DMS53 (cell line): ENCODE measurements at regions not wholly inside any gene's neighbourhood (a gene's known extent, or its start where the extent isn't known, plus 50 kb on each side); places are given as distances from the start of the nearest gene placed in this dataset.
A peak's percentile ranks its signal among the peaks of the same experiment; 100 is the strongest.
"Not testable (repeated sequence)": the region's sequence is repeated elsewhere in the genome, so short reads cannot be mapped to it uniquely, and the experiment has no call there.

Experiments
- DNase-seq: peaks from one replicate; lab custom pipeline; 2025; lab: John Stamatoyannopoulos, UW

DNA sequence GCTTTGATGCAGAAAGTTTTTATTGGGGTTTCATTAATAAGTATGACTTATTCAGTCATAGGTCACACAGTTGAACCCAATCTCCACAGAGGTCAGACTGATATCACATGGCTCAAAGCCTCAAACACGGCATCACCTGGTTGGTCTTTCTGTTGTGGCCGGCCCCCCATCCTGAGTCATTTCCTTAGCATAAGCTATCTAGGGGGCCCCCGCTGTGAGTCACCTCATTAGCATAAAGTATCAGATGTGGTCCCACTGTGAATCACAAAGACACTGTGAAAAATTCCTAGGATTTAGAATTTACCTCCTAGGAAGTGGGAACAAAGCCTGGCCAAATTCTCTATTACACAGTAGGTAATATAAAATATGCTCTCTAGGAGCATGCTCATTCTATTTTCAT is 502.2 kb downstream of the PYDC2 start:
- DNase-seq: no peak

- no peak for DNase-seq
Measured at GRCh38 chr3:191966556-191966955, 505.6 kb downstream of the PYDC2 start.

DNA sequence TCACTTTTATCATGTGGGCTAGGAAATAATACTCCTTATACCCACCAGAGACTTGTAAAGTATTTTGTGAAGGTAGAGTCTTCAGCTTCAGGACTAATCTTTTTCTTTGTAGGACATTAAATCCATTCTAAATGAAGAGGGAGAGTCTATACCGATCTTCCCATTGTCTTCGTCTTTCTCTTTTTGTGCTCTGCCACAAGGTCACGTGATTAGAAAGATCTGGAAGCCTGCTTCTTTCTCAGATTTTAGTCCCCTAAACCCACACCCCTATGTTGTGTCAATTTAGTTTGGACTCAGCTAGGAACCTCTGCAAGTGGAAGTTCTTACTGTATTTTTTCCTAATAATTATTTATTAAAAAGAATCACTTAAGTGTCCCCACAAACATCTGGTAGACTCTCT is 507.3 kb downstream of the PYDC2 start:
- no peak for DNase-seq

DNA sequence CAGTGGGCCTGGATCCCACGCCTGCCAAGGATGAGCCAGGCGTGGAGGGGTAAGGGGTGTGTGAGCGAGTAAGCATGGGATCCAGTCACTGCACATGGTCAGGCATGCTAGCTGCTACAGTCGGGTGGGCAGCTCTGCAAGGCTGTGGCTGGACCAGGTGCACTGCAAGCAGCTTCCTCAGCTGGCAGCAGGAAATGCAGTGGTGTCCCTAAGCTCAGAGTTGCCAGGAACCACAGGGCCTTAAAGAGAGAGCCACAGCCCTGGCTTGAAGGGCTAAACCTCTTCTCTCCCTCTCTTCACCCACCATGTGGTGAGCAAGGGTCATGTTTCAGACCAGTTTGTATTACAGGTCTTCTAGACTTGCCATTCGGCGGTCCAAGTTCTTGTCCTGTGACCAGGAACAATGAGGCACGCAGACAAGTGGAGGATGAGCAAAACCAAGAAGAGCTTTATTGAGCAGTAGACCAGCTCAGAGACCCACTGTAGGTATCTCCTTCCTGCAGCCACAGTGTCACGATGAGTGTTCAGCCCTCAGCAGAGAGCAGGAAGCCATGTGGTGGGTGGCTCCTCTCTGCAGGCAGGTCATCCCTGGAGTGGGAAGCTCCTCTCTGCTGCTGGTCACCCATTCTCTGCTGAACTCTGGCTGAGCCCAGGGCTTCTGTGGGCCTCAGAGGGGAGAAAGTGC is 511.9 kb downstream of the PYDC2 start:
- no peak for DNase-seq

GRCh38 chr3:191973820-191974219 is 512.9 kb downstream of the PYDC2 start:
- no peak for DNase-seq

DNA sequence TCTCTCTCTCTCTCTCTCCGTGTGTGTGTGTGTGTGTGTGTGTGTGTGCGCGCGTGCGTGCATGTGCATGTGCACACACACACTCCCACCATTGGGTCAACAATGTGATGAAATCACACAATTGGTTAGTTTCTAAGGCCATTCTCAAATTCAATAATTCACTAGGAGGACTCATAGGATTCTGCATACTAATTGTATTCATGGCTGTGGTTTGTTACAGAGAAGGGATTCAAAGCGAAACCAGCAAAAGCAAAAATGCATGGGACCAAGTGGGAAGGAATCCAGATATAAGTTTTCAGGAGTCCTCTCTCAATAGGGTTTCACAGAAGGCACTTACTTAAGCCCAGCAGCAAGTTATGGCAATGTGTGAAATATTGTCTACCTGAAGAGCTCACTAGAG is 515.0 kb downstream of the PYDC2 start:
- no peak for DNase-seq

DNA sequence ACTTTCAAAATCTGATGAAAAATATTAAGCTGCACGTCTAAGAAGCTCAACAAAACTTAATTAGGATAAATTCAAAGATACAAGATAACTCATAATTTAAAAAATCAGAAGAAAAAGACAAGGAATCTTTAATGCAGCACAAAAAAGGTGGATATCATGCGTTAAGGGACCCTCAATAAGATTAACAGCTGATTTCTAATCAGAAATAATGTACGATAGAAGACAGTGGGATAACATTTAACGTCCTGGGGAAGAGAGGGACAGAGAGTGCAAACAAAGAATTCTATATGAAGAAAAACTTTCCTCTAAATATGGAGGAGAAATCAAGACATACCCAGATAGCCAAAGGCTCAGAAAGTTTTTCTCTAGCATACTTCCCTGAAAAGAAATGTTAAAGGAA is 519.5 kb downstream of the PYDC2 start:
- no peak for DNase-seq

DNA sequence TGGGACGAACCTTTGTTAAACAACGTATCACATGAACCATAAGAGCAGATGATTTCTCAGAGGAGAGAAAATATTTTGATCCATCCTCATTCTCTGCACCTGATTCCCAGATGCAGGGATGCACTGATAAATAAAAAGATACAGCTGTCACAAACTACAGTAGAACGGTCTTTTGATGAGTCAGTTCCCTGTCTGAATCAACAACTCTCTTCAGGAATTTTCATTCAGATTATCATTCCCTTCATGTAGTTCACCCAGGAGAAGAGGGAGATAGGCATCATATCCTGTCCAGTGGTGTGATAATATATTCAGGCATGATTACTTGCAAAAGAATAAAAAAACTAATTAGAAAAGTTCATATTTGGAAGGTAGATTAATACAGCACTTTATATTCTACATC is 521.5 kb downstream of the PYDC2 start:
- DNase-seq: no peak

DNA sequence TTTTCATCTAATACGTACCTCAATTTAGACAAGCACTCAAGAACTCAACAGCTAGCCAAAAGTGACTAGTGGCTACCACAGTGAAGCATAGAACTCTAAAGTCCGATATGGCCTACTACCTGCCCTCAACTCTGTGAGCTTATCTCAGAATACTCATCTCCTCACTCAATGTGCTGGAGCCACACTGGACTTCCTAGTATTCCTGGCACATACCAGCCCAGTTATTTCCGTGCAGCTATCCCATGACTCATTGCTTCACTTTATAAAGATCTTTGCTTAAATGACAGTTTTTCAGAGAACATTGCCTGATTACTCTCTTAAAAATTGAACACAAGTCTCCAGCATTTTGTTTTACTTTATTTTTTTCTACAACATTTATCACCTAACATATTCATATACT is 524.7 kb downstream of the PYDC2 start:
- no peak for DNase-seq

DNA sequence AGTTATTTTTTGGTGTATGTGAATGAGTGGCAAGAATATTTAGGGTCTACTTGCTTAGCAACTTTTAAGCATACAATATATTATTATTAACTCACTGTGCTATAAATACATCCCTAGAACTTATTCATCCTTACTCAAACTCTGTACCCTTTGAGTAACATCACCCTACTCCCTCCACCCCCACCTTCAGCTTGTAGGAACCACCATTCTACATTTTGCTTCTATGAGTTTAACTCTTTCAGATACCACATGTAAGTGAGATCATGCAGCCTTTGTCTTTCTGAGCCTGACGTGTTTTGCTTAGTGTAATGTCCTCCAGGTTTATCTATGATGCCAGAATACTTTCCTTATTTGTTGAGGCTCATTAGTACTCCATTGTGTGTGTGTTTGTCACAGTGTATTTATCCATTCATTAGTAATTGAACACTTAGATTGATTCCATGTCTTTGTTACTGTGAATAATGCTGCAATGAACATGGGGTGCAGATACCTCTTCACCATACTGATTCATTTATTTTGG is 526.9 kb downstream of the PYDC2 start:
- no peak for DNase-seq

DNA sequence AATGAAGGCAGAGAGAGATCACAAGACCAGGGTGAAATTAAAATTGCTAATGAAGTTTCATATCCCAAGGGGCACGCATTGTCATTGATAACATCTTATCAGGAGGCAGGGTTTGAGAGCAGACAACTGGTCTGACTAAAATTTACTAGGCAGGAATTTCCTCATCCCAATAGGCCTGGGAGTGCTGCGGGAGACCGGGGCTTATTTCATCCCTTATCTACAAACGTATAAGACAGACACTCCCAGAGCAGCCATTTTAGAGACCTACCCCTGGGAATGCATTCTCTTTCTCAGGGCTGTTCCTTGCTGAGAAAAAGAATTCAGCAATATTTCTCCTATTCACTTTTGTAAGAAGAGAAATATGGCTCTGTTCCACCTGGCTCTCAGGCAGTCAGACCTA is 533.0 kb downstream of the PYDC2 start:
- DNase-seq: not testable (repeated sequence)

DNA sequence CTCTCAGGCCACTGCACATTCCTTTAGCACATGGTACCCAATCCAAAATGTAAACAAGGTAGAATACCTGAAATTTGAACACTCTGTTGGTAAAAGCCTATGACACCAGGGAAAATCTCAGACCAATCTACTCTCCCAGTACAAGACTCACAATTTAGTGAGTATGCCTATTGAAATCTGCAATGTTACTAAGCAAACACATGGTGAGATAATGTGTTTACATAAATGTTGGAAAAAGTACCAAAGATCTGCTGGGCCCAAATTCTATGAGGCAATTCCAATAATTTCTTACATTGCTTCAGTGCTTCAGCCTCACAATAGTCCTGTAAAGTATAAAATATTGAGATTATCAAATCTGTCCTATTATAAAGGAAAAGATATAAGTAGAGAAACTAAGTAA is 536.1 kb downstream of the PYDC2 start:
- peak; percentile 15 for DNase-seq

GRCh38 chr3:191997579-191998268 is 536.8 kb downstream of the PYDC2 start:
- no peak for DNase-seq

DNA sequence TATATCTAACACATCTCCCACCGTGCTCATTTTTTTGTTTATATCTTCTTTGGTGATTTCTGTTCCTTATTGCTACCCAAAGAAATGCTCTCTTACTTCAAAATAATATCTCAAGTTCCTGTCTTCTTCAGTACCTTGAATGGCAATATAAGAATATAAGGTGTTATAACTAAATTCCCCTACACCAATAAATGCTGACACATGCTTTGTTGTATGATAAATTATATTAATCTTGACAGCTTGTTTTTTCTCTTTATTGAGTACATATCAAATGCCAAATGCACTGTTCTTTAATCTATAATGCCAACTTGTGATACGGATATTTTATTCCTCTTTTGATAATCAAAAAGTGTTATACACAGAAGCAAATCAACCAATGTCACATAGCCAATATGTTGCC is 540.3 kb downstream of the PYDC2 start:
- DNase-seq: no peak

GRCh38 chr3:192005989-192006388 is 545.0 kb downstream of the PYDC2 start:
- no peak for DNase-seq

DNA sequence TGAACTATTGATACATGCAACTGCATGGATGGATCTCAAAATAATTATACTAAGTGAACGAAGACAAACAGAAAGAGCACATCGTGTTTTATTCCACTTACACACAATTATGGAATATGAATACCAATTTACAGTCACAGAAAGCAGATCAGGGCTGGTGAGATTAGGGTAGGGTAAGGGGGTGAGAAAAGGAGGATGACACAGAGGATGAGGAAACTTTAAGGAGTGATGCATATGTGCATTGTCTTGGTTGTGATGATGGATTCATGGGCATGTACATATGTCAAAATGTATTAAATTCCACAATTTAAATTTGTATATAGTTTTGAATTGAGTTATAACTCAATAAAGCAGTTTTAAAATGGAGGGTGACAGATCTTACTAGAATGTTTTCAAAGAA is 548.9 kb downstream of the PYDC2 start:
- no peak for DNase-seq

DNA sequence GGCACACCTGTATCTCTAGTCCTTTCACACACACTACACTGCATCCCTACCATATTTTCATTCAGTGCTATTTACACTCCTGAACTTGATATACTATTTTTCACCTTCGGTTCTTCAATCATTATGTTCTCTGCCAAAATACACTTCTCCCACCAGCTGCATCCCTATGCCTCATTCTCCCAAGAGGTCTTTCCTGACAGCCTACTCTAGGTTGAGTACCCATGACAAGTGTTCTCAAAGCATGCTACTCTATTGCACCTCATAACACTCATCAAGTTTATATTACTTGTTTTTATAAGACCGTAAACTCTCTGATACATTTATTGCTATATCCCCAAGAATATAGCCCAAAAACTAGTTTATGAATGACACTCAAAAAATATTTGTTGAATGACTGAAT is 549.5 kb downstream of the PYDC2 start:
- DNase-seq: no peak

DNA sequence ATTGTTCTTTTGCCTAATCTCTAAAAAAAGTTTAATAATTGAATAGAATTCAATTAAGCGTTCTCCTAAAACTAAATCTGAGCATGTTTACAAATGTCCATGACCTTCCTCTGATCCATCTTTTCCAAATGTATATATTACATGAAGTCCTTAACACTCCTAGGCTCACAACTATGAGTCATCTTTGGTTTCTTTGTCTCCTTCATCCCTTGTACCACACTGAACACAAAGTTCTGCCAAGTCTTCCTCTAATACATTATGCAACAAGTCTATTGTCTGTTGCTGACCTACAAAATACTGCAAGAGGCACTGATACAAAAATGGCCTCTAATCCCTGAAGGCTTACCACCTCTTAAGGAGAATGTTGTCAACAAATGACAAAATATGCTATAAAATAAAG is 550.2 kb downstream of the PYDC2 start:
- DNase-seq: no peak

GRCh38 chr3:192013110-192013509 is 552.1 kb downstream of the PYDC2 start:
- no peak for DNase-seq

DNA sequence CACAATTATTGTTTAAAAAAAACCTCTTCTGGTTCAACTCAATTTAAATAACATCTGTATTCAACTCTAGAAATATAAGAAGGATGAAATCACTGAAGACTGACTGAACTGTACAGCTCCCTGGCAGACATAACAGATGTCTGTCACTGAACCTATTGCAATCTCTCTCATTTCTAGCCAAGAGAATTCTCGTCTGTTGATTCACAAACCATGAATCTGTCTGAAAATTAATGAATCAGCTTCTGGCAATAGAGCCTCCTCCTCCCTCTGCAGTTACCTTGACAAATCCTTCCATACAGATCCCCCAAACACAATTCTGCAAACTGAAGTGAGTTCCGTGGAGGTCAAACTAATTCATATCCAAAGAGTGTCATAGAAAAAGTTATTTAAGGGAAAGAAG is 561.4 kb downstream of the PYDC2 start:
- DNase-seq: no peak

GRCh38 chr3:192024751-192025150 is 563.8 kb downstream of the PYDC2 start:
- no peak for DNase-seq

DNA sequence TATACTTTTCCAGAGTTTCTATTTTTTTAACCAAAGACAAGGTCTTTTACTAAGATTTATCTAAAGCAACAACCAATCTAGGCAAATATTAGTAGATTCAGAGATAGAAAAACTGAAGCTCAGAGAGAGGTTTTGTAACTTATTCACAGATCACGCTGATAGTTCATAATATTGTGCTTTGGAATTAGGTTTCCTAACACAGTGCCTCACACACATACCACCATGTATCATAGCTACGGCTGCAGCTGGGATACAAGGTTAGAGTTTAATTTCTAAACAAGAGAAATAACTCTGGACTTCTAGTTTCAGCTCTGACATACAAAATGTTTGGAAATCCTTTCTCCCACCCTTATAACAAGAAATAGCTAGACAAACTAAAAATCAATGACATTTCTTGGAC is 565.7 kb downstream of the PYDC2 start:
- no peak for DNase-seq

DNA sequence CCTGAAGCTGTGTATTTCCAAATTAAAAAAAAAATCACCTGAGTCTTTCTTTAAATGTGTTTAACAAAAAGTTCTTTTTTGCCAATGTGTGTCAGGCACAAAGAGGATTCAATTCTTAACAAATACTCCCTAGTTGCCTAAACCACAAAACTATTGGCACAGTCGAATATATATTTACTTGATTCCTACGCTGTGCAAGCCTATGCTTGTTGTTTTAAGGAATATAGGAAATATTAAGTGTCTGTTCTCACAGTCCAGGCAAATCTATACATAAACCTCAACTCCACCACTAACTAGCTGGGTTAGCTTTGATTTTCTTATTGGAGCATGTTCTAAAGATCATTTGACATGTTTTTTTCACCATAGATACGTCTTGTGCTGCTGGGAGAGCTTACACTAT is 571.0 kb downstream of the PYDC2 start:
- no peak for DNase-seq

DNA sequence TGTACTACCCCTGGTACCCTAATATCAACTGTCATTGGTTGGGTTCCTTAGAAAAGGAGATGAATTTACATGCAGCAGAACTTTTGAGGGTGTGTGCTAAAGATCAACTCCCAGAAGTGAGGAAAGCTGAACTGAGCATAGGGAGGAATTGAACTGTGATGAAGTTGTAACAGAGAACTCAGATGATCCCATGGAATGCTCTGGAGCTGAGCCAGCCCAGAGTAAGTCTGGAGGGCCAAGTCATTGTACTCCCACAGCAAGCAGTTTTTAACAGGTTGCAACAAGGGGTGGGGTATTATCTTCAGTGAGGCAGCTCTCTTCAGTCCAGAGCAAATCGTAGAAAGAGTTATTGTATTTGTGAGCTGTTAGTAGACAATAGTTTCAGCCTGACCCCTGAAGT is 572.3 kb downstream of the PYDC2 start:
- no peak for DNase-seq
